H1 (cell line): ENCODE measurements at regions not wholly inside any gene's neighbourhood (a gene's known extent, or its start where the extent isn't known, plus 50 kb on each side); places are given as distances from the start of the nearest gene placed in this dataset.

Source experiments
- CTCF ChIA-PET: fragments of 300-600 bp; sonication (Branson Sonifier 250); formaldehyde crosslinking; loops from one replicate; lab custom pipeline; 2021; ENCODE audit not compliant: partially characterized antibody; lab: Charles Lee
- POLR2A ChIA-PET: fragments of 300-600 bp; sonication (Branson Sonifier 250); formaldehyde crosslinking; loops from one replicate; lab custom pipeline; 2021; ENCODE audit warnings: inconsistent platforms; ENCODE audit not compliant: partially characterized antibody; lab: Charles Lee
- DNase-seq, 2 experiments: peaks; one replicate each; pipeline versions ENCODE4 v3.0.0 to v3.0.0-alpha.2; 2010 to 2022; ENCODE audit warnings: low spot score in 2 of 2, low read depth in 1 of 2, mixed read lengths in 1 of 2
- FAIRE-seq: peaks from 2 replicates; lab custom pipeline; 2011; peaks lifted over from hg19 to GRCh38; lab: Jason Lieb, UNC
- H2AFZ ChIP-seq: 2 replicates; pipeline ENCODE4 v1.8.1; 2012; ENCODE audit warnings: low read length, inconsistent platforms
- H2AK5ac ChIP-seq: 2 replicates; pipeline ENCODE4 v1.6.1; 2013; ENCODE audit warnings: low read depth, low read length
- H2BK120ac ChIP-seq: replicated peaks from 2 replicates; pipeline ENCODE3; 2013; ENCODE audit warnings: low read depth, low read length, inconsistent platforms
- H2BK12ac ChIP-seq: 2 replicates; pipeline ENCODE4 v1.6.1; 2013; ENCODE audit warnings: low read depth, low read length
- H2BK15ac ChIP-seq: 2 replicates; pipeline ENCODE4 v1.6.1; 2013; ENCODE audit warnings: low read length
- H2BK20ac ChIP-seq: 2 replicates; pipeline ENCODE4 v1.6.1; 2013; ENCODE audit warnings: low read length
- H2BK5ac ChIP-seq: 2 replicates; pipeline ENCODE4 v1.6.1; 2013; ENCODE audit warnings: low read depth, low read length
- H3K14ac ChIP-seq: 2 replicates; pipeline ENCODE4 v1.6.1; 2013; ENCODE audit warnings: inconsistent platforms; ENCODE audit not compliant: insufficient read length
- H3K18ac ChIP-seq: 2 replicates; pipeline ENCODE4 v1.6.1; 2013; ENCODE audit warnings: low read length; ENCODE audit errors: extremely low read depth
- H3K23ac ChIP-seq: 2 replicates; pipeline ENCODE4 v1.6.1; 2013; ENCODE audit warnings: inconsistent platforms; ENCODE audit not compliant: insufficient read length
- H3K23me2 ChIP-seq: 2 replicates; pipeline ENCODE4 v1.6.1; 2013; ENCODE audit warnings: low read depth, low read length
- H3K27ac ChIP-seq: 2 replicates; pipeline ENCODE4 v1.6.1; 2011; ENCODE audit warnings: low read depth, low read length, inconsistent platforms
- H3K27me3 ChIP-seq, 4 experiments: replicated peaks in 1 of 4; 1 replicate in 1 of 4; 2 replicates in 3 of 4; pipeline versions ENCODE4 v1.6.1 to v1.8.1; 2011 to 2013; ENCODE audit warnings: low read length in 3 of 4, mild to moderate bottlenecking in 3 of 4, inconsistent platforms in 2 of 4, mixed read lengths in 2 of 4, moderate library complexity in 1 of 4; ENCODE audit not compliant: control insufficient read depth in 3 of 4, insufficient read depth in 3 of 4; ENCODE audit errors: extremely low read depth in 1 of 4
- H3K36me3 ChIP-seq, 4 experiments: 2 replicates each; pipeline versions ENCODE4 v1.6.1 to v1.8.1; 2011 to 2013; ENCODE audit warnings: mild to moderate bottlenecking in 4 of 4, low read length in 3 of 4, moderate library complexity in 2 of 4, control low read depth in 1 of 4, inconsistent platforms in 1 of 4; ENCODE audit not compliant: insufficient read depth in 4 of 4, control insufficient read depth in 2 of 4
- H3K4ac ChIP-seq: replicated peaks from 2 replicates; pipeline ENCODE3; 2013; ENCODE audit warnings: low read length, low read depth, mixed read lengths, inconsistent platforms; ENCODE audit not compliant: insufficient read length
- H3K4me1 ChIP-seq, 4 experiments: replicated peaks in 1 of 4; 1 replicate in 1 of 4; 2 replicates in 3 of 4; pipeline versions ENCODE4 v1.6.1 to v1.8.1; 2011 to 2013; ENCODE audit warnings: low read length in 3 of 4, inconsistent platforms in 2 of 4, mixed read lengths in 1 of 4; ENCODE audit not compliant: insufficient read depth in 4 of 4, control insufficient read depth in 3 of 4
- H3K4me2 ChIP-seq, 2 experiments: 2 replicates each; pipeline versions ENCODE4 v1.6.1 to v1.8.1; 2011 to 2013; ENCODE audit warnings: low read depth in 2 of 2, low read length in 2 of 2, control low read depth in 1 of 2, inconsistent platforms in 1 of 2, mild to moderate bottlenecking in 1 of 2; ENCODE audit not compliant: insufficient read depth in 1 of 2
- H3K4me3 ChIP-seq, 4 experiments: fragments of 200-600, 300-600 bp in 1 of 4; sonication (generic), shearing (Covaris generic), sonication (Bioruptor Twin) in 1 of 4; 2 replicates each; pipeline versions ENCODE4 v1.5.1 to v1.8.1; 2011 to 2016; ENCODE audit warnings: low read length in 4 of 4, low read depth in 3 of 4, control low read depth in 2 of 4, inconsistent platforms in 2 of 4, mild to moderate bottlenecking in 2 of 4, mixed read lengths in 1 of 4, moderate library complexity in 1 of 4; ENCODE audit not compliant: insufficient read depth in 2 of 4; ENCODE audit errors: extremely low read depth in 1 of 4
- H3K56ac ChIP-seq: replicated peaks from 2 replicates; pipeline ENCODE3; 2013; ENCODE audit warnings: low read depth, mild to moderate bottlenecking, mixed read lengths, low read length, inconsistent platforms; ENCODE audit not compliant: insufficient read length
- H3K79me1 ChIP-seq: 2 replicates; pipeline ENCODE4 v1.6.1; 2013; ENCODE audit warnings: low read depth, low read length, control low read depth
- H3K79me2 ChIP-seq, 2 experiments: 2 replicates each; pipeline versions ENCODE4 v1.6.1 to v1.8.1; 2012 to 2013; ENCODE audit warnings: low read length in 2 of 2, mild to moderate bottlenecking in 2 of 2, inconsistent platforms in 1 of 2; ENCODE audit not compliant: insufficient read depth in 2 of 2, control insufficient read depth in 1 of 2
- H3K9ac ChIP-seq, 4 experiments: replicated peaks in 1 of 4; 1 replicate in 1 of 4; 2 replicates in 3 of 4; pipeline versions ENCODE4 v1.6.1 to v1.8.1; 2011 to 2013; ENCODE audit warnings: low read depth in 3 of 4, low read length in 3 of 4, control low read depth in 2 of 4, mild to moderate bottlenecking in 2 of 4, moderate library complexity in 2 of 4, inconsistent platforms in 1 of 4; ENCODE audit errors: extremely low read depth in 1 of 4
- H3K9me3 ChIP-seq, 2 experiments: 2 replicates each; pipeline versions ENCODE4 v1.6.1 to v1.8.1; 2012 to 2013; ENCODE audit warnings: mild to moderate bottlenecking in 2 of 2, moderate library complexity in 2 of 2, control low read depth in 1 of 2, inconsistent platforms in 1 of 2, low read depth in 1 of 2, low read length in 1 of 2, mixed read lengths in 1 of 2; ENCODE audit not compliant: insufficient read depth in 2 of 2
- H4K20me1 ChIP-seq, 2 experiments: replicated peaks in 1 of 2; 2 replicates each; pipeline versions ENCODE3 to v1.8.1; 2011 to 2013; ENCODE audit warnings: inconsistent platforms in 2 of 2, low read length in 2 of 2, mild to moderate bottlenecking in 1 of 2; ENCODE audit not compliant: insufficient read depth in 2 of 2, control insufficient read depth in 1 of 2
- H4K5ac ChIP-seq: 2 replicates; pipeline ENCODE4 v1.6.1; 2013; ENCODE audit warnings: low read length, low read depth, mixed read lengths, inconsistent platforms; ENCODE audit not compliant: insufficient read length
- H4K8ac ChIP-seq: 2 replicates; pipeline ENCODE4 v1.8.0; 2013; ENCODE audit warnings: mild to moderate bottlenecking, moderate library complexity, low read length, inconsistent platforms; ENCODE audit not compliant: insufficient read depth; ENCODE audit errors: extremely low read depth
- H4K91ac ChIP-seq: replicated peaks from 2 replicates; pipeline ENCODE3; 2013; ENCODE audit warnings: low read length, mixed read lengths, inconsistent platforms; ENCODE audit not compliant: insufficient read length
- SAP30 ChIP-seq: fragments of 300-600 bp; sonication (generic); IDR thresholded peaks from 2 replicates; pipeline ENCODE4 v1.7.1; 2012; ENCODE audit warnings: low read length, moderate library complexity, mild to moderate bottlenecking, inconsistent platforms; ENCODE audit not compliant: insufficient read depth, insufficient replicate concordance
- WGBS, 2 experiments: shearing (Covaris generic) in 1 of 2; methylation state at CpG; one replicate each; pipeline versions ENCODE4 v1.1.6 to v1.1.7; 2013 to 2015; ENCODE audit warnings: low lambda C conversion rate in 2 of 2, mixed read lengths in 2 of 2, inconsistent platforms in 1 of 2, low coverage in 1 of 2, missing lambda C conversion rate in 1 of 2; ENCODE audit not compliant: insufficient replicate concordance in 2 of 2, insufficient coverage in 1 of 2, insufficient read length in 1 of 2; ENCODE audit errors: extremely low coverage in 1 of 2, missing lambda C conversion rate in 1 of 2; 5-methylcytosine and 5-hydroxymethylcytosine counted together

- no peak overlapping the region for H3K9ac ChIP-seq
- H3K27ac ChIP-seq, result no peak overlapping the region
- H2BK5ac ChIP-seq, result no peak overlapping the region
- POLR2A ChIA-PET, result no interaction called here
- no peak overlapping the region for H3K4me3 ChIP-seq
- no peak overlapping the region for H2BK120ac ChIP-seq
- H2AK5ac ChIP-seq, result no peak overlapping the region
- no peak for TF ChIP-seq SAP30
- no peak overlapping the region for H2BK15ac ChIP-seq
- H3K79me2 ChIP-seq, result no peaks in the 10 kb centered on the region
- DNase-seq, result no peak
- no peaks in the 10 kb centered on the region for H3K36me3 ChIP-seq
- H3K23me2 ChIP-seq, result no peaks in the 10 kb centered on the region
- no peak overlapping the region for H3K4ac ChIP-seq
- WGBS, 2 experiments, result 90% methylated on average over 2 of the region's 2 CpGs; no CpG with 5 or more reads in 1 of the 2 experiments
- H4K8ac ChIP-seq, result no peak overlapping the region
- no peak overlapping the region for H3K4me2 ChIP-seq
- H4K91ac ChIP-seq, result peak overlapping the region; percentile 52
- no peaks in the 10 kb centered on the region for H3K79me1 ChIP-seq
- no peak overlapping the region for H3K23ac ChIP-seq
- no peaks in the 10 kb centered on the region for H3K27me3 ChIP-seq
- H3K18ac ChIP-seq, result no peak overlapping the region
- FAIRE-seq, result no peak
- 0 out of 4 replicates have a peak, but pooled peaks cover 0 to 3% of the 10 kb centered on the region in 2 experiments for H3K9me3 ChIP-seq
- no peak overlapping the region for H3K56ac ChIP-seq
- CTCF ChIA-PET, result interaction anchor here (0.6 to 1.6 kb wide), 4 partner anchors 9 to 494 kb away, joined by 3 to 5 read pairs (median 3); no protein-coding TSS in a partner anchor
- no peak overlapping the region for H2BK20ac ChIP-seq
- no peak overlapping the region for H2AFZ ChIP-seq
- no peak overlapping the region for H3K14ac ChIP-seq
- no peaks in the 10 kb centered on the region for H3K4me1 ChIP-seq
- H2BK12ac ChIP-seq, result no peak overlapping the region
- no peak overlapping the region for H4K5ac ChIP-seq
- no peaks in the 10 kb centered on the region for H4K20me1 ChIP-seq
Observed at GRCh38 chr18:25898965-25899364, 191.4 kb downstream of the SS18 start.
